Ishikawa (cell line): ENCODE measurements at regions not wholly inside any gene's neighbourhood (a gene's known extent, or its start where the extent isn't known, plus 50 kb on each side); places are given as distances from the start of the nearest gene placed in this dataset.

Source experiments
- CEBPB ChIP-seq: IDR thresholded peaks from 2 replicates; pipeline ENCODE4 v1.6.1; 2012
- CREB1 ChIP-seq: IDR thresholded peaks from 2 replicates; pipeline ENCODE4 v1.6.1; 2012; ENCODE audit warnings: low read depth
- EGR1 ChIP-seq: IDR thresholded peaks from 2 replicates; pipeline ENCODE4 v1.6.1; 2012
- EP300 ChIP-seq: IDR thresholded peaks from 2 replicates; pipeline ENCODE4 v1.6.1; 2012; ENCODE audit warnings: borderline replicate concordance
- FOXM1 ChIP-seq: IDR thresholded peaks from 2 replicates; pipeline ENCODE4 v1.6.1; 2012; ENCODE audit warnings: low read depth, borderline replicate concordance
- NFIC ChIP-seq: IDR thresholded peaks from 2 replicates; pipeline ENCODE4 v1.6.1; 2012
- RAD21 ChIP-seq: IDR thresholded peaks from 2 replicates; pipeline ENCODE4 v1.6.1; 2012; ENCODE audit warnings: low read depth
- TAF1 ChIP-seq: IDR thresholded peaks from 2 replicates; pipeline ENCODE4 v1.6.1; 2012; ENCODE audit warnings: low read depth, mild to moderate bottlenecking
- TCF12 ChIP-seq: IDR thresholded peaks from 2 replicates; pipeline ENCODE4 v1.6.1; 2012; ENCODE audit warnings: low read depth
- TEAD4 ChIP-seq: IDR thresholded peaks from 2 replicates; pipeline ENCODE4 v1.6.1; 2012
- YY1 ChIP-seq: IDR thresholded peaks from 2 replicates; pipeline ENCODE4 v1.6.1; 2012; ENCODE audit warnings: low read depth
- ZBTB7A ChIP-seq: IDR thresholded peaks from 2 replicates; pipeline ENCODE4 v1.6.1; 2012; ENCODE audit warnings: low read depth
- TF ChIP-seq, protein P1 (sequence below): IDR thresholded peaks from 2 replicates; pipeline ENCODE4 v1.6.1; 2012
- TF ChIP-seq, protein P2 (sequence below): IDR thresholded peaks from 2 replicates; pipeline ENCODE4 v1.6.1; 2012; ENCODE audit warnings: low read depth, mild to moderate bottlenecking
- TF ChIP-seq, protein P3 (sequence below): IDR thresholded peaks from 2 replicates; pipeline ENCODE4 v1.6.1; 2012

DNA sequence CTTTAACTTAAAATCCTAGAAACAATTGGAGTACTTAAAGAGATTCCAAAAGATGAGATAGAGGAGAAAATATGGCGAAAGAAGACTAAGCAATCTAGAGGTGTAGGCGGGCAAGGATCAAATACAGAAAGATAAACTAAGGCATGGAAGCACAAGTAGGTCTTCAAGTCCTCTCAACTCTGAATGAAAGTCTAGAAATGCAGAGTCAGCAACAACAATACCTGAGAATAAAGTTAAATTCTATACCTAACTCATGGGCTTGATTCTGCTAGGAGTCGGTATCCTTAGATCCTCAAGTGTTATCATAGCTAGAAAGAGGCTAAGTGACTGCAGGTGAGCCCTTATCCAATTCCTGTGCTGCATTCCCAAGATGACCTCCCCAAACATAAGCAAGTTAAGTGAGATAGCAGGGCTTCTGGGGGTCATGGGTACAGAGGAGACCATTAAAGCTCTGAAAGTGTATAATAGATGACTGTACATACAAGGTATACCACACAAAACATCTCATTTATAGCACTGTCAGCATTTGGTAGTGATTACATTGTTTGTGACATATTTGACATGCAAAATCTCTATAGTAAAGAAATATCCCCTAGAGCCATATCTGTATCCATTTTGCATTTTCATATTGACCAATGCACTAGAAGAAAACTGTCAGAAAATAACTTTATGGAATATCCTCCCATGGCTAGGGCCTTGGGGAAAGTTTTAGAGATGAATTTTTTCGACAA lies 82.5 kb upstream of the ARID2 start:
- TF ChIP-seq, protein P1, sequence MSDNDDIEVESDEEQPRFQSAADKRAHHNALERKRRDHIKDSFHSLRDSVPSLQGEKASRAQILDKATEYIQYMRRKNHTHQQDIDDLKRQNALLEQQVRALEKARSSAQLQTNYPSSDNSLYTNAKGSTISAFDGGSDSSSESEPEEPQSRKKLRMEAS = no peak
- TF ChIP-seq CREB1 (no peak), FOXM1 (no peak), NFIC (no peak), CEBPB (no peak), TCF12 (no peak), YY1 (no peak), ZBTB7A (no peak), EP300 (no peak), RAD21 (no peak)
- TF ChIP-seq, protein P2, sequence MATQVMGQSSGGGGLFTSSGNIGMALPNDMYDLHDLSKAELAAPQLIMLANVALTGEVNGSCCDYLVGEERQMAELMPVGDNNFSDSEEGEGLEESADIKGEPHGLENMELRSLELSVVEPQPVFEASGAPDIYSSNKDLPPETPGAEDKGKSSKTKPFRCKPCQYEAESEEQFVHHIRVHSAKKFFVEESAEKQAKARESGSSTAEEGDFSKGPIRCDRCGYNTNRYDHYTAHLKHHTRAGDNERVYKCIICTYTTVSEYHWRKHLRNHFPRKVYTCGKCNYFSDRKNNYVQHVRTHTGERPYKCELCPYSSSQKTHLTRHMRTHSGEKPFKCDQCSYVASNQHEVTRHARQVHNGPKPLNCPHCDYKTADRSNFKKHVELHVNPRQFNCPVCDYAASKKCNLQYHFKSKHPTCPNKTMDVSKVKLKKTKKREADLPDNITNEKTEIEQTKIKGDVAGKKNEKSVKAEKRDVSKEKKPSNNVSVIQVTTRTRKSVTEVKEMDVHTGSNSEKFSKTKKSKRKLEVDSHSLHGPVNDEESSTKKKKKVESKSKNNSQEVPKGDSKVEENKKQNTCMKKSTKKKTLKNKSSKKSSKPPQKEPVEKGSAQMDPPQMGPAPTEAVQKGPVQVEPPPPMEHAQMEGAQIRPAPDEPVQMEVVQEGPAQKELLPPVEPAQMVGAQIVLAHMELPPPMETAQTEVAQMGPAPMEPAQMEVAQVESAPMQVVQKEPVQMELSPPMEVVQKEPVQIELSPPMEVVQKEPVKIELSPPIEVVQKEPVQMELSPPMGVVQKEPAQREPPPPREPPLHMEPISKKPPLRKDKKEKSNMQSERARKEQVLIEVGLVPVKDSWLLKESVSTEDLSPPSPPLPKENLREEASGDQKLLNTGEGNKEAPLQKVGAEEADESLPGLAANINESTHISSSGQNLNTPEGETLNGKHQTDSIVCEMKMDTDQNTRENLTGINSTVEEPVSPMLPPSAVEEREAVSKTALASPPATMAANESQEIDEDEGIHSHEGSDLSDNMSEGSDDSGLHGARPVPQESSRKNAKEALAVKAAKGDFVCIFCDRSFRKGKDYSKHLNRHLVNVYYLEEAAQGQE = no peak
- TF ChIP-seq, protein P3, sequence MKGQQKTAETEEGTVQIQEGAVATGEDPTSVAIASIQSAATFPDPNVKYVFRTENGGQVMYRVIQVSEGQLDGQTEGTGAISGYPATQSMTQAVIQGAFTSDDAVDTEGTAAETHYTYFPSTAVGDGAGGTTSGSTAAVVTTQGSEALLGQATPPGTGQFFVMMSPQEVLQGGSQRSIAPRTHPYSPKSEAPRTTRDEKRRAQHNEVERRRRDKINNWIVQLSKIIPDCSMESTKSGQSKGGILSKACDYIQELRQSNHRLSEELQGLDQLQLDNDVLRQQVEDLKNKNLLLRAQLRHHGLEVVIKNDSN = no peak

DNA sequence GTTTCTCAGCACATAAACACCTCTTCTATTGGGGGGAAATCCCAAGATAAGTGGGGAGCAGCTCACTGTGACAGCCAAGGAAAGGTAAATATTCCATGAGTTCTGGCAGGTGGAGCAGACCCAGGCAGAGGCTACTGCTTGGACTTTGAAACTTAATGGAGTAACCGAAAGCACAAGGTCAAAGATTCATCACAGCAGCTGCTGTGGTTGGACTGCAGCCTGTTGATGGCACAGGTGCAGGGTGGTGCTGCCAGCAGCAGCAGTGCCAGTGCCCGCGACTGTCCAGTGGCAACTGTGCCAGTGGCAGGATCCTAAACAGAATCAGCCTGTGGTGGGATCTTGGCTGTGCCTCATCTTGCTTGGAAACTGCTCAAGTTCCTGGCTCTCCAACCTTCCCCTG lies 81.4 kb upstream of the ARID2 start:
- TF ChIP-seq CREB1 (no peak), YY1 (no peak), RAD21 (no peak), CEBPB (no peak), ZBTB7A (no peak), NFIC (no peak), TEAD4 (no peak), FOXM1 (no peak), TCF12 (no peak), EGR1 (no peak)
- TF ChIP-seq, protein P1 = no peak
- TF ChIP-seq, protein P2 = no peak
- TF ChIP-seq, protein P3 = no peak

DNA sequence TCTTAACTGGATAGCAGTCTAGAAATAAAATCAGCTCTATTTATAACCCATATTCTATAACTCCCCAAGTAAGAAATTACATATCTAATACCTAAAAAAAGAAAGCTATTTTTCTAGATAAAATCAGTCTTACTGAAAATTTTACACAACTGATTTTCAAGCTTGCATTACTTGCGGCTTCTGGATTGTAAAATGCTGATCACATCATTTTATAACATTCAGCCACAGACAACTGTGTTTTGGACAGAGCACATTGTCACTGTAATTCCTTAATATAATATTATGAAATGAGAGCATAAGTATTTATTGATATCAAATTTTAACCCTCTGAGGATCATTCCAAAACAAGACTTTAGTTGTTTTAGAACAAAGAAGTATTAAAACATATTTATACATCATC lies 78.5 kb upstream of the ARID2 start:
- TF ChIP-seq CEBPB = no peak
- TF ChIP-seq, protein P1 = no peak

DNA sequence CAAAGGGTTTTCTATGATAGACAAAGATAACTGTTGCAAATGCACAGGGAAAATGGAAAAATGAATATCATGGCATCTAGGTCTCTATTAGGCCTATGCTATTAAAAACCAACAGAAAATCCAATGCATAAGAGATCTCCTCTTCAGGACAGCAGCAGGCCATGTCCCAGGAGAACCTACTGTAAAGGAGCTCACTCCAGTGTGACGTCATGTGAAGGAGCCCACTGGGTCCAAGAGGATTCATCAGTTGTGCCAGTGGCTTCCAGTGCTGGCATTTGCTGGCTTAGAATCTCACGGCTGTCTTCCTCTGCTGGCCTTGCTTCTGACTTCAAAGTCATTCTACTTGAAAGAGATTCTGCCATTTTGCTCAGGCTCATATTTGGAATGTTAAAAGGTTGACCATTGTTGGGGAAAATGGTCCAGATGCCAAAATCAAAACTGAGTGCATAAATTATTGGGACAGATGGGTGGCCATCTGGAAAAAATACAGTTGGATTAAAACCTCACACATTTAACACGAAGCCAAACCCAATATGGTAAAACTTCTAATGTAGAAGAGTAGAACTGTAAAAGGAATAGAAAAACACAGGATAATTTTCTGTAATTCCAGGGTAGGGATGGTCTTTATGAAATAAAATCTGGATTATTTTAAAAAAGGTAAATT lies 75.4 kb upstream of the ARID2 start:
- TF ChIP-seq ZBTB7A (no peak), YY1 (no peak), EGR1 (no peak), TCF12 (no peak), TAF1 (no peak), RAD21 (no peak), FOXM1 (no peak), EP300 (no peak), CEBPB (no peak), TEAD4 (no peak), NFIC (no peak), CREB1 (no peak)
- TF ChIP-seq, protein P2 = no peak
- TF ChIP-seq, protein P1 = no peak
- TF ChIP-seq, protein P3 = no peak
